HG02798 (cell line): ENCODE measurements at regions not wholly inside any gene's neighbourhood (a gene's known extent, or its start where the extent isn't known, plus 50 kb on each side); places are given as distances from the start of the nearest gene placed in this dataset.
"Not testable (repeated sequence)": the region's sequence is repeated elsewhere in the genome, so short reads cannot be mapped to it uniquely, and the experiment has no call there.

Experiments
- ATAC-seq: cut with Tn5 transposase; IDR thresholded peaks from one replicate; pipeline ENCODE4 v1.9.1; 2021; ENCODE audit warnings: mild to moderate bottlenecking; ENCODE audit not compliant: unreplicated experiment, poor library complexity

DNA sequence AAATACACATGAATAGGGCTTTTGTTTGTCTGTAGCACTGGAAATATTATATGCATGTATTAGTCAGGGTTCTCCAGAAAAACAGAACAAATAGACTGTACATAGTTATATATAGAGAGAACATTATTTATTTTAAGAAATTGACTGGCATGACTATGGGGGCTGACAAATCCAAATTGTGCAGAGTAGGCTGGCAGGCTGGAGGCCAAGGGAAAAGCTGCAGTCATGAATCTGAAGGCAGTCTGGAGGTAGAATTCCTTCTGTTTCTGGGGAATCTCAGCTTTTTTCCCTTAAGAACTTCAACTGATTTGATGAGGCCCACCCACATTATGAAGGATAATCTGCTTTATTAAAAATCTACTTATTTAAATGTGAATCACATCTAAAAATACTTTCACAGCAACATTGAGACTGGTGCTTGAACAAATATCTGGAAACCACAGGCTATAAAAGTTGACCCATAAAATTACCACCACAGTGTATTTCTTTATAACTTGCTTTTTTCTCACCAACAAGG is 344.2 kb upstream of the KIAA1217 start:
- no peak for ATAC-seq

DNA sequence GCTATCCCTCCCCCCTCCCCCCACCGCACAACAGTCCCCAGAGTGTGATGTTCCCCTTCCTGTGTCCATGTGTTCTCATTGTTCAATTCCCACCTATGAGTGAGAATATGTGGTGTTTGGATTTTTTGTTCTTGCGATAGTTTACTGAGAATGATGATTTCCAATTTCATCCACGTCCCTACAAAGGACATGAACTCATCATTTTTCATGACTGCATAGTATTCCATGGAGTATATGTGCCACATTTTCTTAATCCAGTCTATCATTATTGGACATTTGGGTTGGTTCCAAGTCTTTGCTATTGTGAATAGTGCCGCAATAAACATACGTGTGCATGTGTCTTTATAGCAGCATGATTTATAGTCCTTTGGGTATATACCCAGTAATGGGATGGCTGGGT is 342.0 kb upstream of the KIAA1217 start:
- not testable (repeated sequence) for ATAC-seq

DNA sequence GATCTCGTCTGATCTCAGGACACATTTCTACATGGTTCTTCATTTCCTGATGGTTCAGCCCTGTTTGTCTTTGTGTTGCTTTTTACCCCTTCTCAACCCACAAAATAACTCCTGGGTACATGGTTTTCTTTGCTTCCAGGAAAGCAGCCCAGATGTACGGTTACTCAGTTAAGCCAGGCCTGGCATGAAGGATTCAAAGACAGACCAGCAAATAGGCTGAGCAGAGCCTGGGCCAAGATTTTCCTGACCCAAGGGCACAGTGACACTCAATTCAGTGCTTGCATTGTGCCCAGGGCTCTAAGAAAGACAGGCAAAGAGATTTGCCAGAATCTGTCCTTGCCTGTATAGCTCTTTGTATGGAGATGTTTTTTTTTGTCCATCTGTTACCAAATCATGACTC is 340.8 kb upstream of the KIAA1217 start:
- ATAC-seq = no peak

DNA sequence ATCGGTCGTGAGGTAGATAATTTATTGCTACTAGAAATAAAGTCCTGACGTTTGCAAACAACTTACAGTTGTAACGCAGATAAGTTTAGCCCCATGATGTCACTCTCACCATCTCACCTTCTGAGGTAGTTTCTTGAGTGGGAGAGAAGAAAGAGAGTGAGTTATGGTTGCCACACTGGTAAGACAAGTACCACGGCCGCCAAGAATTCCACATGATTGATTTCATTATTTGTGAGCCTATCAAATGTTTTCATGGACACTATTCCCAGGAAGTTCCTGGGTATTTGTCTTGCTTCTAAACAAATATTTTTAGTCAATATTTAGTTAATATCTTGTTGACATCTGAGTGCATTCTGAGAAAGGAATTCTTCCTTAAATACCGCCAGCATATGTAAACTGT is 339.4 kb upstream of the KIAA1217 start:
- ATAC-seq = no peak

DNA sequence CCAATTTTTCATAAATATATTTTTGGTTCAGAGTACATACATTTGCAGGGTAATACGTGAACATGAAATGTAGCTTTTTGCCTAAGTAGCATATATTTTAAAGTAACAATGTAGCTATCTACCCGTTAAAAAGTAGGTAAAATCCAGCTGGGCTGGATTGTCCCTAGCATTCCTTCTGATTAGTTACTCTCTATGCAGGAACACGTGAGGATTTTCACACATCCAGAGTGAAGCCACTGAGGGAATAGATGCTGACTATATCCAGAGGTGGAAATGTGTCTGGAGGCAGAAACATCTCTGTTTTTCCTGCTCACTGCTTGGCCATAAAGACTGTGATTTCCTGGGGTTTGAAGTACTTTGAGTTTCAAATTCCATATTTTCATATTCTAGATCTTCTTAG is 338.9 kb upstream of the KIAA1217 start:
- no peak for ATAC-seq

DNA sequence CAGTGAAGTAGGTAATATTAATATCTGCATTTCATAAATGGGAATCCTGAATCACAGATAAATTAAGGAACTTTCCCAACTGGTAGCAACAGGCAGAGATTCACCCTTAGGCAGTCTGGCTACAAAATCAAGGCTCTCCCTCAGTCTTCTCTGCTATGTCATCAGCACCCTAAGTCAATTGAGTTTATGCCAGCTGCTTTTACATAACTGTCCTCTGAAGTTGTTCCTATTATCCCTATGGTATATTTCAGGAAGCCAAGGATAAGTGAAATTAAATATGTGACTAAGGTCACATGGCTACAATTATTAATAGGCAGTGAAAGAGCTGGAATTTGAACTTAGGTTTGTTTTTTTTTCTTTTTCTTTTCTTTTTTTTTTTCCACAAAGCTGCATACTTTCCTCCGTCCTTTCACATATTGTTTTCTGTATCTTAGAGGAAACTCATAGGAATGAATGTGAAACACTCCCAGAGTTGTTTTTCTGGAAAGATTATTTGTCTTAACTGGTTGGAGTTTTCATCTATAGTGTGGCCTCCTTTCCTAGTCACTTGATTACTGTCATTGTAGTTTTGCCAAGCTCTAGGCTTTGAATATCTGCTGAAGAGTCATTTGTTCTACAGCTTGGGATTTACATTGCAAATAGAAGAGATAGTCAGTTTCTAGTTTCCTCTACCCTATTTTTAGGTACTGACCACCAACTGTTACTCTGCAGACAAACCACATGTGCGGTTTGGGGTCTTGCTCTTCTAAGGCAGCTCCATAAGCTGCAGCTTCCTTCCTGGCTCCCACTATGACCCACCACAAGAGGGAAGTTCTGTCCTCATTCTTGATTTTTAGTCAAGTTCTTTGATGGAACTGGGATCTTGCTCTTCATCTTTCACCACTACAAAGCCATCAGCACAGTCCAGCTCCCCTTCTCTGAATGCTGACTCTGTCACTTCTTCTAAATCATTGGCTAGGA is 338.0 kb upstream of the KIAA1217 start:
- ATAC-seq = no peak

DNA sequence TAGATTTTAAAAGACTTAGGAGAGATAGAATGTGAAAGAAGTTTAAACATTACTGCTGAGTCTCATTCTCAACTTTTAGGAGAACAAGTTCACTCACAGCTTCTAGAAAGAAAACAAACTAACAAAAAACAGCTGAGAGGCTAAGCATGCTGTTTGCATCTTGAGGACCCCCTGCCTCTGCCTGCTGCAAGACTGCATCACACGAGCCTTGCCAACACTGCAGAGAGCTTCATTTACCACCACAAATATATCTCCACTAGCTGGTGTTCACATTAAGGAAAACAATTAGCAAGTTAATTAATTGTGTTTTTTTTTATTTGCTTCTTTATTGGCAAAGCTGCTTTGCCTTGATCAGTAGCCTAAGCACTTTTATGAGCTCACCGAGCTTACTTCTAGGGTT is 336.6 kb upstream of the KIAA1217 start:
- ATAC-seq = no peak

DNA sequence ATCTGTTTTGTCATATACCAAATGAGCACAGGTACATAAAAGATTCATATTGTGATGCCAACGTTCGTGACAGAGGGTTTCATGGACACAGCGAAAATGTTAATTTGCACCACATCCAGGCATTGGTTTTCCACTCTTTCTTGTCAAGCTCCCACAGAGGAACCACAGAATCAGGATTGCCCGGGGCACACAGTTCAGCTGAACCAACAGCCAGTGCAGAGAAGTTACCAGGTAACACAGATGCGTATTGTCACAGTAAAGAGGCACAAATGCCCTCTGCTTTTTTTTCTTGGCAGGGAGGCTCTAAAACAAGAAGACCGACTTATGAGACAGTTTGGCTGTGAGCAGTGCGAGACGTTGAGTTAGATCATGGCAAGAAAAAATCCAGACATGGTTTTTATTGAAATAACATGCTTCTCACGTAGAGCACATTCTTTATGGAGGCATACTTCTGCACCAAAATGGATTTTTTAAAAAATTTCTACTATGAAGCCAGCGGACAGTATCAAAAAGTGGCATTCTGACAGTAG is 331.1 kb upstream of the KIAA1217 start:
- ATAC-seq = no peak

DNA sequence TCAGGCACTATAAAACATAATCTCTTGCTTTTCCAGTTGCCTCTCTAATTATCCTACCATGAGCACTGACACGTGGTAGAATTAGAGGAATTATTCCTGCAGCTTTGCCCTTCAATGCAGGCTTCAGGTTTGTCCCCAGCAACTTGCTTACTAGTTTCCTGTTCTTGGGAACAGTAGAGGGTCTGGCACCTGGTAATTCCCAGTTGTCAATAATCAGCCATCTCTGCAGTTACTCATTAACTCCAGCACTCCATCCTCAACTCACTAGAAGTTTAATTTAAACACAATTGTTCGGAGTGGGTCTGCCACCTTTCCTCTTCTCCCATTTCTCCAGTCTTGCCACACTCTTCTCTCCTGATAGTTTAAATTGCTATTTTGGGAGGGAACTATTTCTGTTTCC is 324.3 kb upstream of the KIAA1217 start:
- ATAC-seq = no peak

DNA sequence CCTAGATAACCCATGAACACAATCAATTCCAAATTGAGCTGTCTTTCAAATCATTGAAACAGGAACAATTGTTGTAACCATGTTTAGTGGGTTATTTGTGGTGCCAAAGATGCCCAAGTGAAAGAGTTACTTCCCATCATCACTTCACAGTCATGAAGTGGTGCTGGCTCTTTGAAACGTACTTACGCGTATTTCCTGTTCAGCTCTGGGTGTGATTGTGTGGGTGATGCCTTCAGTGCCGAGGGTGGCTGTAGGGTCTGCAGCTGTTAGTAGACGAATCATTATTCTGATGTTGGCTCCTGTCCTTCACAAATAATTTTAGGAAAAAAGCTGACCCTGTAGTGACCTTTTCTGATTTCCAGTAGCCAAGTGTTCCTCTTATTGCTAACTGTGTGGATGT is 323.1 kb upstream of the KIAA1217 start:
- no peak for ATAC-seq

DNA sequence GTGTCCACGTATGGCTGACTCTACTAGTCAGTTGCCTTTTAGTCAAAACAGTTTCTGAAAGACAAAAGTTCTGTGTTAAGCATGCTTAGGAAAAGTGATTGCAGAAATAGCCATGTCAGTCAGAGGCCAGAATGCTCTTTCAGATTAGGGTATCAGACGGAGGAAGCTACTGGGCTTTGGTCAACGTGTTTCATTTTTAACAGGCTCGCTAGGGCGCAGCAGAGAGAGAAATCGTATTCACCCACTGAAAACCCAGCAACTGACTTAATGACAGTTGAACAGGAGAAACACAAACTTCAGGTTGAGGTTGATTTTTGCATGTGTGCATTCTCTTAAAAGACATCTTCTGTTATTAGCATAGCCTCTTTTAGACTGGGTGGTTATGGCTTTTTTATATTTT is 322.6 kb upstream of the KIAA1217 start:
- ATAC-seq = no peak

DNA sequence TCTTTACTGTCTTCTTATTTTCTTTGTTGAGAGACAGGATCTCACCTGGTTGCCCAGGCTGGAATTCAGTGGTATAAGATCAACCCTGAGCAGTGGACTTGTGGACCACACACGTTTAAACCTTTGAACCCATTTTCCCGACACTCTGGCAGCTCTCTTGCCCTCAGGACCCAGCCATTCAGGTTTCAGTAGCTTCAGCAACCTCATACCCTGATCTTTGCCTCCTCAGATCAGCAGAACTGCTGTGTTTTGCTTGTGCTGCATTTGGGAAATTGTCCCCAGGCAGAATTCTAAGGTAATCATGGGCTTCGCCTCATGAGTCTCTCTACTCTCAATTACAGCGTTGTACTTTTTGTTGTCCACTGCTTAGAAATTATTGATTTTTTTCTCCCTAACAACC is 317.6 kb upstream of the KIAA1217 start:
- ATAC-seq = no peak

DNA sequence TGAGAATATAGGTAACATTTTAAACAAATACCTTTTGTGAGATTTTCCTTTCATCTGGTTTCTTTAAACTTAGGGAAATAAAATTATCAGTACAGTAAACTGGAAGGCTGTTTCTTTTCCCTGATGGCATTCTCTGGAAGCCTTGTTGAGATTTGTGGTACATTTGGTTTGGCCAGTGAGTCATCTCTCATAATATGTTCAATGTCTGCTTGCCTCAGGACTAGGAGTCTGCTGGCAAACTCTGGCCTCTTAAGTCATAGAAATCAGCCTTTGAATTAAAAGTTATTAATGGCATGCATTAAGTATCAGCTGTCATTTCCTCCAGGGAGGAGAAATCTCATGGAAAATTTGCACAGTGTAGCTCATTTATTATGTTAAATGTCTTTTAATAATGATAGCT is 316.6 kb upstream of the KIAA1217 start:
- ATAC-seq = no peak

DNA sequence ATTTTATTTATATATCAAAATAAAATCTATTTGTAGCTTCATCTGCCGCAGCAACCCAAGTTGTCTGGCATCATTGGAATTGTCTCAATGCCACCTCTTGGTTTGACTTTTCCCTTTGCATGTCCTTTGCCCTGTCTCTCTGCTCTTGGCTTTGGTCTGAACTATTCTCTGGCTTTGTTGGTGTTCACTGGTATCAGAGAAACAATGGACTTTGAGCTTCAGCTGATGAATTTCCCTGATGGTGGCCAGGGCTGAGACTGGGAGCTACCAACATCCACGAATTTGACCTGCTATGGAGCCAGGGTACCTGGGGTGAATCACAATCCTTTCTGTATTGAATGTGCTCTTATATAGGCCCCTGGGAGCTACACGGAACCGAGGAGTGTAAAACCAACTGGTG is 311.7 kb upstream of the KIAA1217 start:
- no peak for ATAC-seq

DNA sequence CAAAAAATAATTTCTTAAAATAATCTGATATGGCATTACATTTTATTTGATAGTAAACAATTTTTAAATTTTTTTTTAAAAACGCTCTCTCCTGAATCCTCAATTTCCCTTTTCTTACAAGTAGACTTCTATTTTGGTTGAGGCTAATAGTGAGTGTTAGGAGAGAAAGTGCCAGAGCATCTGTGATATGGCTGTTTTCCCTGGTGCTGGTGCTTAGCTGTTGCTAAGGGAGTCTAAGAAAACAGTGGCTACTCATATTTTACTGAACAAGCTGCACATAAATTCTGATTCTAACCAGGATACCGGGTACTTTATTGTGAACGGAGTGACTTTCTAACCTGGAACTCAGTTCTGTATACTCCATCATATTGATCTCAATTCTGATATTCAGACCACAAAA is 311.1 kb upstream of the KIAA1217 start:
- no peak for ATAC-seq

DNA sequence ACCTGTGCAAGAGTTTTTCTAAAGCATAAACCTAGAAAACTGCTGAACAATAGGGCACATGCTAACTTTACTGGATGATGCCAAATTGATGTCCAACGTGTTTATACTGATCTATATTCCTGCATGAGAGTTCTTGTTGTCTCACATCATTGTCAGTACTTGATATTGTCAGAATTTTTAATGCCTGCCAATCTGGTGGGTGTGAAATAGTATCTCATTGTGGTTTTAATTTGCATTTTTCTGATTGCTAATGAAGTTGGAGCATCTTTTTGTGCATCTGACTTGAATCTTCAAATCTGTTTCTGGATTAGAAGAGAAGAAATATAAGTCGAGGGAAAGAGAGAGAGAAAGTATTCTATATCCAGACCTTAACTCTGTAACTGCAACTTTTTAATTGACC is 309.8 kb upstream of the KIAA1217 start:
- no peak for ATAC-seq

DNA sequence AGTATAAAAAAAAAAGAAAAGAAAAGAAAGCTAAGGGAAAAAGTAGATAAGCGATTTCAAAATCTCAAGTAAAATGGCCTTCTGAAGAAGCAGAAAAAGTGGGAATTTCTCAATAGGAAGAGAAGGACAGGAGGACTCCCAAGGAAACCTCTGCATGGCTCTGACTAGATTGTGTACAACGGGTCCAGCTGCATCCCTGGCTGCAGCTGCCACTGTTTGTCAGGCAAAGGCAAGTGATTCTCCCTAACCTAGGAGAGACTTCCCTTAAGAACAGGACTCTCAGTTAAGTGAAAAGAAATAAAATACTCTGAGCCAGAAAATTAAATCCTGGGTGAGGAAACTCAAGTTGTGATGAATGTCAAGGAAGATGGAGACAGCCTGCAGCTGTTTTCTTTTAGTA is 298.6 kb upstream of the KIAA1217 start:
- ATAC-seq = no peak

DNA sequence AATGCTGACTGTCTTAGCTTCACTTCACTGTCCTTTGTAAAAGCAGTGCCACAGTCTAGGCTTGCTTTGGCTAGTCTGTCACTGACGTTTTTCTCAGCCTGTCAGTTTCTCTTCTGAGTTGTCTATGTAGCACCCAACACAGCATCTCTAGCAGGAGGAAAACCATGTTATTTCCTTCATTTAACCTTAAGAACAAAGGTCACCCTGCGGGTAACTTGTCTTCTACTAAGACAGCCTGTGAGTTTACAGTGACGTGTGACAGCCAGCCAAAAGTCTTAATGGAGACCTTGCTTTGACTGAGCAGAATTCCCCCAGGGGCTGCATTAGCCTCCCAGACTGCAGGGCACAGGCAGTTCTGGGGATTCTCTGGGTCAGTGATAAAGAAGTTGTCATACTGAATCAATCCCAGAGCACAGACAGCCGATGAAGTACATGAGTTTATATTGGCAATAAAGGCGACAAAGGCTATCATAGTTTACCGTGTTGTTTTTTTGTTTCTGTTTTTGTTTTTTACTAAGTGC is 296.0 kb upstream of the KIAA1217 start:
- ATAC-seq = no peak

DNA sequence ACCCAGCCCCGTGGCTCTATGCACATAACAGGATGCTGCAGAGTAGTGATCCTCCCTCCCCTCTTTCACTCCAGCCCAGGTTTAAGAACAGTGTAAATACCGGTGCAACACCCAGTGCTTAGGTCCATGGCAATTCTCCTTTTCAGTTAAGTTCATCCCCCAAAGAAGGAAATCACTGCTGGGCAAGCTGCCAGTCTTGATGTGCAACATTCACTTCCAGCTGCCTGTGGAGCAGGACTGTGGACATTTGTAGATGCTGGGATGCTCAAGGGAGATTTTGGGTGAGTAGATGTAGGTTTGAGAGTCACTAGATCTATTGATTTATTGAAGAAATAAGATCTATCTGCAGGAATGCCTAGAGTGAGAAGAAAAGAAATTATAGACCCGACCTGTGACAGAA is 294.3 kb upstream of the KIAA1217 start:
- ATAC-seq = no peak

DNA sequence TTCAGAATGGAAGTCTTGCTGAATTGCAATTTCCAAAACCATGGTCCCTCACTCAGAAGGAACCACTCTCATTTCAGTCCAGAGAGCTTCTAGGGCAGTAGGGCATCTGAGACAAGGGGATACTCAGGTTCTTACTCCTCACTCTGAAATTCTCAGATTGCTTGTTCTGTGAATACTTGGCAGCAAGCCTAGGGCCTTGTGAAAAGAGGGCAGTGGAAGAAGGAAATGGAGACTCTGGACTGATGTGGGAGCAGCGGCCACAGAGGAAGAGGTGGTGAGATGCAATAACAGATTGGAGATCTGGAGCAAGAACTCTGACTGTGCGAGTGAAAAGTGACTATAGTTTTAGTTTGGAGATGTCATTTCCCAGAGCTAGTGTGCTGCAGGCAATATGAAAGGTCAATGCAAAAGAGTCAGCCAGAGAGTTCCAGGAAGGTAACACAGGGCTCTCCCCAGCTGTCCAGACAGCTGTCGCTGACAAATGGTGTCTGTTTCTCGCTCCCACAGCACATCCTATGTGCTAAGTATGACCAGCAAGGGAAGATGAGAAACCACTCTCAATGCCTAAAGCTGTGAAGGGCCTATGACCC is 291.6 kb upstream of the KIAA1217 start:
- ATAC-seq = no peak

DNA sequence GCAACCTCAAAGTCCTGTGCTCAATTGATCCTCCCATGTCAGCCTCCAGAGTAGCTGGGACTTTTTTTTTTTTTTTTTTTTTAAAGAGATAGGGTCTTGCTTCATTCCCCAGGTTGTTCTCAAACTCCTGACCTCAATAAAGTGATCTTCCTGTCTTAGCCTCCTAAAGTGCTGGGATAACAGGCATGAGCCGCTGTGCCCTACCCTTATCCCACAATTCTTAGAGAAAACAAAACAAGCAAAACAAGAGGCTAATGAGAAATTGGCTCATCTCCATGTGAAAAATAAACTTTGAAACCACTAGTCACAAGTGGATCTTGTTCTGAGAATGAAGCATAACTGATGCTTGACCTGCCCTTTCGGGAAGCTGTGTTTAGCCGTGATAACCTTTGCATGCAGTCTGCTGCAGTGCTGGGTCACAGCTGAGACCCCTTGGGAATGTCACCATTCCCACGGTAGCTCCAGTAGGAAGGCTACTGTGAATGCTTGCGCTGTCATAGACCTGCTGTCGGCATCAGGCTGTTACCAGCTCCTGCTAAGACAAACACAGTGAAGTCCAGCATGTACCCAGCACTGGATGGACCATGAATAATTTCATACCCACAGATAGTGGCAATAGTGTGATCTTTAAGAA is 290.7 kb upstream of the KIAA1217 start:
- no peak for ATAC-seq
